IMR-90 (cell line): ENCODE measurements at regions not wholly inside any gene's neighbourhood (a gene's known extent, or its start where the extent isn't known, plus 50 kb on each side); places are given as distances from the start of the nearest gene placed in this dataset.
A peak's percentile ranks its signal among the peaks of the same experiment; 100 is the strongest.

ENCODE experiments used
- ATAC-seq: fragments of 200-7000 bp; cut with Tn5 transposase; 2 replicates; pipeline ENCODE4 v1.9.1; 2020; ENCODE audit warnings: low read depth, mild to moderate bottlenecking, moderate library complexity
- BruUV-seq: library from RNA; stranded (reverse); fragments of 400-500 nt; replicated peaks from 2 replicates; lab custom pipeline; 2021; lab: Mats Ljungman, UMichigan
- CTCF ChIA-PET: fragments of 300-600 bp; formaldehyde crosslinking; extraction: SDS; loops from one replicate; lab custom pipeline; 2021; ENCODE audit warnings: antibody characterized with exemption; lab: Yijun Ruan, JAX
- POLR2A ChIA-PET: fragments of 300-600 bp; sonication (Branson Sonifier 250); formaldehyde crosslinking; loops from one replicate; lab custom pipeline; 2022; ENCODE audit warnings: antibody characterized with exemption; ENCODE audit not compliant: unreplicated experiment; lab: Charles Lee
- DNase-seq: peaks from one replicate; pipeline ENCODE4 v3.0.0; 2013
- H2AFZ ChIP-seq: replicated peaks from 2 replicates; pipeline ENCODE3; 2013; ENCODE audit warnings: low read length, mild to moderate bottlenecking; ENCODE audit not compliant: poor library complexity
- H2AK5ac ChIP-seq: 2 replicates; pipeline ENCODE4 v1.6.1; 2013; ENCODE audit warnings: low read depth, low read length, inconsistent platforms
- H2AK9ac ChIP-seq: replicated peaks from 2 replicates; pipeline ENCODE3; 2013; ENCODE audit warnings: mild to moderate bottlenecking, low read depth, low read length, moderate library complexity; ENCODE audit not compliant: poor library complexity
- H2BK120ac ChIP-seq: 2 replicates; pipeline ENCODE4 v1.6.1; 2013; ENCODE audit warnings: low read depth, low read length, inconsistent platforms
- H2BK15ac ChIP-seq: 3 replicates; pipeline ENCODE4 v1.6.1; 2013; ENCODE audit warnings: low read depth, low read length, inconsistent platforms
- H2BK20ac ChIP-seq: 2 replicates; pipeline ENCODE4 v1.6.1; 2013; ENCODE audit warnings: low read depth, mild to moderate bottlenecking, inconsistent platforms, low read length, moderate library complexity
- H2BK5ac ChIP-seq: 2 replicates; pipeline ENCODE4 v1.6.1; 2013; ENCODE audit warnings: mild to moderate bottlenecking, low read depth, low read length, inconsistent platforms; ENCODE audit not compliant: poor library complexity, severe bottlenecking
- H3K14ac ChIP-seq: replicated peaks from 2 replicates; pipeline ENCODE4 v1.6.1; 2013; ENCODE audit warnings: low read depth, low read length, inconsistent platforms
- H3K18ac ChIP-seq: 2 replicates; pipeline ENCODE4 v1.6.1; 2013; ENCODE audit warnings: low read depth, low read length, control low read depth
- H3K23ac ChIP-seq: 2 replicates; pipeline ENCODE4 v1.6.1; 2013; ENCODE audit warnings: low read depth, low read length, inconsistent platforms
- H3K27ac ChIP-seq: 2 replicates; pipeline ENCODE4 v1.5.1; 2013; ENCODE audit warnings: mild to moderate bottlenecking, control low read depth, low read length; ENCODE audit not compliant: insufficient read depth
- H3K27me3 ChIP-seq: 2 replicates; pipeline ENCODE4 v1.6.1; 2013; ENCODE audit warnings: low read length; ENCODE audit not compliant: control insufficient read depth, insufficient read depth
- H3K36me3 ChIP-seq: 2 replicates; pipeline ENCODE4 v1.6.1; 2013; ENCODE audit warnings: low read length, mixed read lengths; ENCODE audit not compliant: control insufficient read depth, insufficient read depth
- H3K4ac ChIP-seq: 2 replicates; pipeline ENCODE4 v1.6.1; 2013; ENCODE audit warnings: low read depth, low read length, inconsistent platforms
- H3K4me1 ChIP-seq: 2 replicates; pipeline ENCODE4 v1.6.1; 2013; ENCODE audit warnings: low read length, mixed read lengths; ENCODE audit not compliant: control insufficient read depth, insufficient read depth
- H3K4me2 ChIP-seq: 2 replicates; pipeline ENCODE4 v1.6.1; 2013; ENCODE audit warnings: low read depth, mild to moderate bottlenecking, control low read depth, low read length, moderate library complexity
- H3K4me3 ChIP-seq: 2 replicates; pipeline ENCODE4 v1.5.1; 2013; ENCODE audit warnings: low read depth, mild to moderate bottlenecking, control low read depth, low read length, moderate library complexity; ENCODE audit not compliant: insufficient read depth
- H3K56ac ChIP-seq: 2 replicates; pipeline ENCODE4 v1.6.1; 2013; ENCODE audit warnings: low read length, inconsistent platforms; ENCODE audit not compliant: insufficient read depth; ENCODE audit errors: extremely low read depth
- H3K79me1 ChIP-seq, 2 experiments: 2 replicates each; pipeline ENCODE4 v1.6.1; 2013; ENCODE audit warnings: low read length in 2 of 2, inconsistent platforms in 1 of 2, low read depth in 1 of 2
- H3K9ac ChIP-seq: 2 replicates; pipeline ENCODE4 v1.6.1; 2013; ENCODE audit warnings: low read depth, low read length, control low read depth
- H3K9me1 ChIP-seq: 2 replicates; pipeline ENCODE4 v1.6.1; 2013; ENCODE audit warnings: low read length, inconsistent platforms; ENCODE audit not compliant: insufficient read depth
- H3K9me3 ChIP-seq: 2 replicates; pipeline ENCODE4 v1.6.1; 2013; ENCODE audit warnings: low read length; ENCODE audit not compliant: control insufficient read depth, insufficient read depth
- H4K20me1 ChIP-seq: 2 replicates; pipeline ENCODE4 v1.6.1; 2013; ENCODE audit warnings: low read length, inconsistent platforms; ENCODE audit not compliant: insufficient read depth
- H4K5ac ChIP-seq: 2 replicates; pipeline ENCODE4 v1.6.1; 2013; ENCODE audit warnings: mild to moderate bottlenecking, low read depth, low read length, control low read depth
- H4K8ac ChIP-seq, 2 experiments: 2 replicates each; pipeline ENCODE4 v1.6.1; 2013; ENCODE audit warnings: low read depth in 2 of 2, low read length in 2 of 2, control low read depth in 1 of 2, inconsistent platforms in 1 of 2
- H4K91ac ChIP-seq: 2 replicates; pipeline ENCODE4 v1.6.1; 2013; ENCODE audit warnings: low read depth, low read length, inconsistent platforms; ENCODE audit not compliant: insufficient read depth
- BHLHE40 ChIP-seq: fragments of 150-350 bp; IDR thresholded peaks from 2 replicates; pipeline ENCODE4 v1.6.1; 2016; ENCODE audit warnings: mild to moderate bottlenecking, low read depth, low read length
- CEBPB ChIP-seq: IDR thresholded peaks from 2 replicates; pipeline ENCODE4 v1.6.1; 2012; ENCODE audit warnings: low read depth, low read length, improper control_type of control experiment
- CHD1 ChIP-seq: IDR thresholded peaks from 2 replicates; pipeline ENCODE4 v1.6.1; 2012; ENCODE audit warnings: low read depth, low read length, improper control_type of control experiment
- CTCF ChIP-seq: conservative IDR thresholded peaks from 2 replicates; pipeline ENCODE4 v1.5.1; 2012; ENCODE audit warnings: mild to moderate bottlenecking, low read depth, low read length, improper control_type of control experiment
- ELK1 ChIP-seq: fragments of 150-350 bp; IDR thresholded peaks from 2 replicates; pipeline ENCODE4 v1.6.1; 2016; ENCODE audit warnings: low read depth, mild to moderate bottlenecking, low read length, moderate library complexity, borderline replicate concordance
- FOS ChIP-seq: fragments of 150-350 bp; IDR thresholded peaks from 2 replicates; pipeline ENCODE4 v1.6.1; 2016; ENCODE audit warnings: low read depth, low read length
- MAFK ChIP-seq: IDR thresholded peaks from 2 replicates; pipeline ENCODE4 v1.6.1; 2012; ENCODE audit warnings: low read depth, low read length, improper control_type of control experiment
- MAZ ChIP-seq: IDR thresholded peaks from 2 replicates; pipeline ENCODE4 v1.6.1; 2012; ENCODE audit warnings: low read depth, mild to moderate bottlenecking, low read length, improper control_type of control experiment, moderate library complexity, borderline replicate concordance
- MXI1 ChIP-seq: IDR thresholded peaks from 2 replicates; pipeline ENCODE4 v1.6.1; 2012; ENCODE audit warnings: low read depth, mild to moderate bottlenecking, low read length, moderate library complexity, borderline replicate concordance
- NFE2L2 ChIP-seq: fragments of 150-350 bp; IDR thresholded peaks from 2 replicates; pipeline ENCODE4 v1.6.1; 2016; ENCODE audit warnings: low read depth, mild to moderate bottlenecking, low read length
- POLR2A ChIP-seq: IDR thresholded peaks from 2 replicates; pipeline ENCODE4 v1.6.1; 2012; ENCODE audit warnings: mild to moderate bottlenecking, low read depth, low read length
- RAD21 ChIP-seq: IDR thresholded peaks from 2 replicates; pipeline ENCODE4 v1.6.1; 2012; ENCODE audit warnings: low read length, improper control_type of control experiment
- RCOR1 ChIP-seq: IDR thresholded peaks from 2 replicates; pipeline ENCODE4 v1.6.1; 2012; ENCODE audit warnings: mild to moderate bottlenecking, low read length, improper control_type of control experiment; ENCODE audit not compliant: insufficient replicate concordance
- RFX5 ChIP-seq: IDR thresholded peaks from 2 replicates; pipeline ENCODE4 v1.8.0; 2012; ENCODE audit warnings: low read depth, mild to moderate bottlenecking, low read length, moderate library complexity
- SMC3 ChIP-seq: fragments of 150-350 bp; IDR thresholded peaks from 2 replicates; pipeline ENCODE4 v1.6.1; 2016; ENCODE audit warnings: low read depth, mild to moderate bottlenecking, antibody characterized with exemption, low read length, moderate library complexity
- USF2 ChIP-seq: fragments of 150-350 bp; IDR thresholded peaks from 2 replicates; pipeline ENCODE4 v1.6.1; 2017; ENCODE audit warnings: mild to moderate bottlenecking, antibody characterized with exemption, low read length, low read depth
- dilution Hi-C: fragments of 300-500 bp; cut with HindIII; formaldehyde crosslinking; loops from one replicate; pipeline ENCODE4 v1.14.3; 2018; ENCODE audit warnings: low sequenced_read_pairs; ENCODE audit not compliant: unreplicated experiment
- in situ Hi-C: fragments of 300-500 bp; cut with MboI; formaldehyde crosslinking; loops from 3 replicates; pipeline ENCODE4 v1.14.3; 2019; ENCODE audit warnings: low sequenced_read_pairs, inconsistent platforms, mixed read lengths
- intact Hi-C: fragments of 100-400 bp; cut with micrococcal nuclease; formaldehyde crosslinking; loops from 2 replicates; pipeline ENCODE4 v1.10.0; 2022

DNA sequence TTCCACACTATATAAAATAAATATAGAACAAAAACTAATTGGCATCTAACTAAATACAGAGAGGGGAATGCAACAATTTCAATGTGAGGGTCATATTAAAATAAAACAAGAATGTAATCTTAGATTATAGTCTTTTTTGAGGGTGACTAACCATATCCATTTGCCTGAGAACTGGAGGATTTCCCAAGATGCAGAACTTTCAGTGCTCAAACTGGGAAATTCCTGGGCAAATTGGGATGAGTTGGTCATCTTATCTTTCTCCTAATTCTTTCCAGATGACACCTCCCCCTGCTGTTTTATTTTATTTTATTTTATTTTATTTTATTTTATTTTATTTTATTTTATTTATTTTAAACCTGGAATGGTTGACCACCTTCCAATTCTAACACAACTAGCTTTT is 846.2 kb downstream of the SLC4A3 start:
- no peaks in the 10 kb centered on the region for H4K20me1 ChIP-seq
- H3K79me1 ChIP-seq: no peaks in the 10 kb centered on the region
- H4K8ac ChIP-seq: no peak overlapping the region
- no peak overlapping the region for H2AFZ ChIP-seq
- H3K27ac ChIP-seq: no peak overlapping the region
- H3K4me3 ChIP-seq: no peak overlapping the region
- H3K56ac ChIP-seq: no peak overlapping the region
- no peak overlapping the region for H2AK9ac ChIP-seq
- H3K36me3 ChIP-seq: no peaks in the 10 kb centered on the region
- no peaks in the 10 kb centered on the region for H3K9me3 ChIP-seq
- H3K4me2 ChIP-seq: no peak overlapping the region
- CTCF ChIA-PET: no interaction called here
- H3K9ac ChIP-seq: no peak overlapping the region
- intact Hi-C loops: no loop called here
- peak; percentile 64 for DNase-seq
- H2AK5ac ChIP-seq: no peak overlapping the region
- POLR2A ChIA-PET: no interaction called here
- BruUV-seq: no TSS peak
- H3K9me1 ChIP-seq: peaks cover under 1% of the 10 kb centered on the region; the same call in 1 of the 2 replicates
- no peak overlapping the region for H3K23ac ChIP-seq
- H3K4me1 ChIP-seq: peaks cover 6% of the 10 kb centered on the region
- no peak overlapping the region for H4K91ac ChIP-seq
- no peak overlapping the region for H2BK15ac ChIP-seq
- no peak overlapping the region for H3K18ac ChIP-seq
- H3K4ac ChIP-seq: no peak overlapping the region
- no peaks in the 10 kb centered on the region for H3K27me3 ChIP-seq
- H3K14ac ChIP-seq: no peak overlapping the region
- TF ChIP-seq BHLHE40: no peak
- no peak for TF ChIP-seq RFX5
- no peak for TF ChIP-seq NFE2L2
- TF ChIP-seq SMC3: no peak
- no peak for TF ChIP-seq CTCF
- TF ChIP-seq FOS: no peak
- TF ChIP-seq MAZ: no peak
- no peak for TF ChIP-seq CHD1
- TF ChIP-seq RAD21: no peak
- TF ChIP-seq RCOR1: no peak
- TF ChIP-seq POLR2A: no peak
- no peak for TF ChIP-seq MXI1
- TF ChIP-seq CEBPB: no peak
- no peak for TF ChIP-seq MAFK
- TF ChIP-seq ELK1: no peak
- TF ChIP-seq USF2: no peak
- in situ Hi-C loops: no loop called here
- H4K5ac ChIP-seq: no peak overlapping the region
- no peak overlapping the region for H2BK120ac ChIP-seq
- no peak overlapping the region for H2BK20ac ChIP-seq
- H2BK5ac ChIP-seq: no peak overlapping the region
- no peak for ATAC-seq
- dilution Hi-C loops: no loop called here
